ENCODE measurements at regions not wholly inside any gene's neighbourhood (a gene's known extent, or its start where the extent isn't known, plus 50 kb on each side); places are given as distances from the start of the nearest gene placed in this dataset.

DNA sequence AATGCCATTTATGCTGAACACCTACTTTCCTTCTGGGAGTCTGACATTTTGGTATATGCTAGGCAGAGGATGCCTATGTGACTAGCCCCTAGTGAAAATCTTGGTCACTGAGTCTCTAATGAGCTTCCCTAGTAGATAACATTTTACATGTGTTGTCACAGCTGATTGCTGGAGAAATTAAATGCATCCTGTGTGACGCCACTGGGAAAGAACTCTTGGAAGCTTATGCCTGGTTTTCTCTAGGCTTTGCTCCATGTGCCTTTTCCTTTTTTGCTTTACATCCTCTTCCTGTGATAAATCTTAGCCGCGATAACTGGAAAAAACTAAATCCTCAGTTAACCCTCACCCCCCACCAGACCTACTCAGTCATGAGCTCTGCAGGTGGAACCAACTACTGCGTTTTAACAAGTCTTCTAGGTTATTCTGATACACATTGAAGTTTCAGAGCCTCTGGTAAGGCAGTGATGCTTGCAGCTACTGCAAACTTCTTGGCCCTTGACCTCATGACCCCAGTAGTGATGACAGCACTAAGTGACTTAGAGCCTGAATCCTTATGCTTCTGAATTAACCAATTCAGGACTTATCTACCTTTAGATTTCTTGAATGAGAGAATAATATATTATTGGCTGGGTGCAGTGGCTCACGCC, 292.4 kb upstream of the SOX14 start:
- H3K9me3 ChIP-seq (ENCODE audit: control insufficient read depth in 4 of 4, insufficient read depth in 3 of 4, low read length in 3 of 4): no peaks in the 10 kb centered on the region
- ATAC-seq (ENCODE audit: insufficient read depth, low FRiP score) (no peak), DNase-seq (peak in 1 of 3 donors; percentile 1)
- WGBS, 2 donors: 50 to 56% methylated on average over 5 of the region's 5 CpGs
- no peak overlapping the region for H3K4me3 ChIP-seq
- H3K36me3 ChIP-seq (ENCODE audit: control insufficient read depth in 4 of 4, insufficient read depth in 4 of 4, low read length in 4 of 4): no peaks in the 10 kb centered on the region
- no peaks in the 10 kb centered on the region for H3K4me1 ChIP-seq (ENCODE audit: control insufficient read depth in 5 of 5, insufficient read depth in 5 of 5, low read length in 5 of 5)
- TF ChIP-seq, protein P1, sequence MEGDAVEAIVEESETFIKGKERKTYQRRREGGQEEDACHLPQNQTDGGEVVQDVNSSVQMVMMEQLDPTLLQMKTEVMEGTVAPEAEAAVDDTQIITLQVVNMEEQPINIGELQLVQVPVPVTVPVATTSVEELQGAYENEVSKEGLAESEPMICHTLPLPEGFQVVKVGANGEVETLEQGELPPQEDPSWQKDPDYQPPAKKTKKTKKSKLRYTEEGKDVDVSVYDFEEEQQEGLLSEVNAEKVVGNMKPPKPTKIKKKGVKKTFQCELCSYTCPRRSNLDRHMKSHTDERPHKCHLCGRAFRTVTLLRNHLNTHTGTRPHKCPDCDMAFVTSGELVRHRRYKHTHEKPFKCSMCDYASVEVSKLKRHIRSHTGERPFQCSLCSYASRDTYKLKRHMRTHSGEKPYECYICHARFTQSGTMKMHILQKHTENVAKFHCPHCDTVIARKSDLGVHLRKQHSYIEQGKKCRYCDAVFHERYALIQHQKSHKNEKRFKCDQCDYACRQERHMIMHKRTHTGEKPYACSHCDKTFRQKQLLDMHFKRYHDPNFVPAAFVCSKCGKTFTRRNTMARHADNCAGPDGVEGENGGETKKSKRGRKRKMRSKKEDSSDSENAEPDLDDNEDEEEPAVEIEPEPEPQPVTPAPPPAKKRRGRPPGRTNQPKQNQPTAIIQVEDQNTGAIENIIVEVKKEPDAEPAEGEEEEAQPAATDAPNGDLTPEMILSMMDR (IDR thresholded peaks at IDR 0.05; ENCODE audit: control extremely low read depth, extremely low read depth): no peak
- H3K27me3 ChIP-seq (ENCODE audit: control insufficient read depth in 3 of 3, insufficient read depth in 3 of 3, low read length in 2 of 3): no peaks in the 10 kb centered on the region
- H3K9ac ChIP-seq (ENCODE audit: insufficient read depth in 1 of 2, low read length in 2 of 2): no peak overlapping the region
- no peak overlapping the region for H3K27ac ChIP-seq (ENCODE audit: low read depth in 1 of 2, low read length in 1 of 2)

DNA sequence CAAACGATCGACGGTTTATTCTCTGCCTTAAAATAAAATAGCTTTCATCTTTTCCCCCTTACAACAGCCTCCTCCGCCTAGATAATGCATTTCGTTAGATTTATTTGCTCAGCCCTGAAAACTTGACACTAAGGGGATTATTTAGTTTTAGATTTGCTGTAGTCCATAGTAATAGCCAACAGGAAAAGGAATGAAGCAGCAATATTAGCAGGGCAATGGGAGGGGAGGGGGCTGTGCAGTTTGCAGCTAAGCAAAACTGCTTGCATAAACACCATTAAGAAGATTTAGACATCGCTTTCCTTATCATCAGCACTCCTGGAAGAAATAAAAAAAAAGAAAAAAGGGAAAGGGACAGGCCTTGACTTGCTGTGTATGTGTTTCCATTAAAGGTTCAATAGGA, 286.5 kb upstream of the SOX14 start:
- WGBS, 2 donors: 74 to 75% methylated on average over 6 of the region's 6 CpGs
- TF ChIP-seq, protein P1 (IDR thresholded peaks at IDR 0.05; ENCODE audit: control extremely low read depth, extremely low read depth): no peak
- H3K27me3 ChIP-seq (ENCODE audit: control insufficient read depth in 3 of 3, insufficient read depth in 3 of 3, low read length in 2 of 3): no peaks in the 10 kb centered on the region
- no peaks in the 10 kb centered on the region for H3K4me1 ChIP-seq (ENCODE audit: control insufficient read depth in 5 of 5, insufficient read depth in 5 of 5, low read length in 5 of 5)
- H3K4me3 ChIP-seq: no peak overlapping the region
- H3K27ac ChIP-seq (ENCODE audit: low read depth in 1 of 2, low read length in 1 of 2): no peak overlapping the region
- ATAC-seq (ENCODE audit: insufficient read depth, low FRiP score) (no peak), DNase-seq (no peak)
- no peak overlapping the region for H3K9ac ChIP-seq (ENCODE audit: insufficient read depth in 1 of 2, low read length in 2 of 2)
- peaks cover 0 to 5% (median under 1%) of the 10 kb centered on the region in 4 donors for H3K9me3 ChIP-seq (ENCODE audit: control insufficient read depth in 4 of 4, insufficient read depth in 3 of 4, low read length in 3 of 4)
- no peaks in the 10 kb centered on the region for H3K36me3 ChIP-seq (ENCODE audit: control insufficient read depth in 4 of 4, insufficient read depth in 4 of 4, low read length in 4 of 4)

DNA sequence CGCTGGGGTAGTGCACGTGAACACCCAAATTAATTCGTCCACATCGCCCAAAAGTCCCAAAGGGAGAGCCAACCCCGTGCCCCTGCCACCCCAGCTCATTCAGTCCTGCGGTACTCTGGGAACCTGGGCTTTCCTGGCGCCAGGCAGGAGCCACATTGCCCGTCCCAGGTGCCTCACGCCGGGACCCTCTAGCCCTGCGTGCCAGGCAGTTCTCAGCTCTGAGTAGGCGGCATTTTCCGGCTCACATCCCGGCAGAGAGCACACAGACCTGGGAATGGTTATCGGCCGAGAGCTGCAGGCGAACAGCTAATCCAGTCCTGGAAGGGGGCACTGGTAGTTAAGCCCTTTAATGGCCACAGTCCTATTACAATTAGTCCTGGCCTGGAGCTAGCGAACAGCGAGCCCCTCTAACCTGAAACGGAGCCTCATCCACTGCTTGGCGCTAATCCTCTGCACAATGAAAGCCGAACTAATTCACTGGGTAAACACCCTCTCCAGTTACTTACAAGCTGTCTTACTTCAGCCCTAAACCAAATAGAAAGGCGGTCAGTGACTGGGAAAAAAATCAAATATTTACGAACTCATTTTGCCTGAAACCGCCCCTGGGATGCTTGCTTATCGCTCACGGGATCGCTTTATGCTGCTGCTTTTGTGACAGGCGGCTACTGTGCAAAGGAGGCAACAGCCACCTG, 254.6 kb upstream of the SOX14 start:
- Histone ChIP-seq H3K4me3 (no peak overlapping the region), H3K9me3 (ENCODE audit: control insufficient read depth in 4 of 4, insufficient read depth in 3 of 4, low read length in 3 of 4) (peaks cover 0 to 7% (median 0%) of the 10 kb centered on the region in 4 donors), H3K36me3 (ENCODE audit: control insufficient read depth in 4 of 4, insufficient read depth in 4 of 4, low read length in 4 of 4) (no peaks in the 10 kb centered on the region), H3K4me1 (ENCODE audit: control insufficient read depth in 5 of 5, insufficient read depth in 5 of 5, low read length in 5 of 5) (no peaks in the 10 kb centered on the region), H3K9ac (ENCODE audit: insufficient read depth in 1 of 2, low read length in 2 of 2) (no peak overlapping the region), H3K27me3 (ENCODE audit: control insufficient read depth in 3 of 3, insufficient read depth in 3 of 3, low read length in 2 of 3) (no peaks in the 10 kb centered on the region), H3K27ac (ENCODE audit: low read depth in 1 of 2, low read length in 1 of 2) (no peak overlapping the region)
- ATAC-seq (ENCODE audit: insufficient read depth, low FRiP score) (no peak), DNase-seq (peak; percentile 11 to 41 (median 15))
- 53 to 78% methylated on average over 29 of the region's 29 CpGs for WGBS, 2 donors
- TF ChIP-seq, protein P1 (IDR thresholded peaks at IDR 0.05; ENCODE audit: control extremely low read depth, extremely low read depth): no peak

Data from lung (tissue), 11 donors.